ENCODE measurements at regions not wholly inside any gene's neighbourhood (a gene's known extent, or its start where the extent isn't known, plus 50 kb on each side); places are given as distances from the start of the nearest gene placed in this dataset.

DNA sequence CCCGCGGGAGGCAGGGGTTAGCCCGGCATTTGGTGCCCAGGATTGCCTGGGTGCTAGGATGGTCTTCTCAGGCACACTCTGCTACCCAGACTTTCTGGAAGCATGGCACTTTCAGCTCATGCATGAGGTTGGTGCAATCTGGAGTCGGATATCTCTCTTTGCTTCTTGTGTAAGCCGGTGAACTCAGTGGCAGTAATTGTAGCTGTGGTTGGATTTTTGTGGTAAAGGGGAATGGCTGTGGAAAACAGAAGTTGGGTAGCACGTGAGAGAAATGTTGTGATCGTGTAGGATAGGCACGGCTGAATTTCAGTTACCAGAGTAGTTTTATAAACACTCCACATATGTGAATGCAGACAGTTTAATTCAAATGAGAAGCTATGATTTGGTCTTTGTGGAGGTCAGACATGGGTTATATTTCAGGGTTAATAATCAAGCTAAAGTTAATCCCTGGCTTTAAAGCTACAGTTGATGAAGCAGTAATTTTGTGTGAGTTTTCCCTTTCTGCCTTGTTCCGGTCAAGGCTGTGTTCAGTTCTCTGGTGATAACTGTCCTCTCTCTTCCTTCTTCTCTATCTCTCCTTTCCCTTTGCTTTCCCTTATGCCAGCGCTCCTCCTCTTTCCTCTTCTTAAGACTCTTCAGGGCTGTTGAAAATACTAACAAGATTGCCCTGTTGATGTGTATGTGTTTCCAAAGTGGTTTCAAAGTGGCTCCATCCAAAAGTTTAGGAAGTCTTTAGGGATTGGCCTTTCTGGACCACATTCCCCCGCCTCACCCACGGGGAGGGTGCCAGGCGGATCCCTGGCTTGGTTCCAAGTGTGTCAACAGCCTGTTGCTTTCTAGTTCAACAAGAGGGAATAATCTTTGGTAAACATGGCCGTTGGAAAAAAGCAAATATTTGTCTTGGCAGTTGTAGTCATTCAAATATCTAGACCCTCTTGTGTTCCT is 404.6 kb upstream of the C2CD4B start:
- TF ChIP-seq, protein P1, sequence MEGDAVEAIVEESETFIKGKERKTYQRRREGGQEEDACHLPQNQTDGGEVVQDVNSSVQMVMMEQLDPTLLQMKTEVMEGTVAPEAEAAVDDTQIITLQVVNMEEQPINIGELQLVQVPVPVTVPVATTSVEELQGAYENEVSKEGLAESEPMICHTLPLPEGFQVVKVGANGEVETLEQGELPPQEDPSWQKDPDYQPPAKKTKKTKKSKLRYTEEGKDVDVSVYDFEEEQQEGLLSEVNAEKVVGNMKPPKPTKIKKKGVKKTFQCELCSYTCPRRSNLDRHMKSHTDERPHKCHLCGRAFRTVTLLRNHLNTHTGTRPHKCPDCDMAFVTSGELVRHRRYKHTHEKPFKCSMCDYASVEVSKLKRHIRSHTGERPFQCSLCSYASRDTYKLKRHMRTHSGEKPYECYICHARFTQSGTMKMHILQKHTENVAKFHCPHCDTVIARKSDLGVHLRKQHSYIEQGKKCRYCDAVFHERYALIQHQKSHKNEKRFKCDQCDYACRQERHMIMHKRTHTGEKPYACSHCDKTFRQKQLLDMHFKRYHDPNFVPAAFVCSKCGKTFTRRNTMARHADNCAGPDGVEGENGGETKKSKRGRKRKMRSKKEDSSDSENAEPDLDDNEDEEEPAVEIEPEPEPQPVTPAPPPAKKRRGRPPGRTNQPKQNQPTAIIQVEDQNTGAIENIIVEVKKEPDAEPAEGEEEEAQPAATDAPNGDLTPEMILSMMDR (IDR thresholded peaks at IDR 0.05) = no peak
- TF ChIP-seq POLR2A (IDR thresholded peaks at IDR 0.05) = no peak
